ENCODE measurements at regions not wholly inside any gene's neighbourhood (a gene's known extent, or its start where the extent isn't known, plus 50 kb on each side); places are given as distances from the start of the nearest gene placed in this dataset.

- H3K27ac ChIP-seq (ENCODE audit: low read depth, low read length): no peak overlapping the region
- 97% methylated on average over 2 of the region's 2 CpGs for WGBS
- H3K36me3 ChIP-seq (ENCODE audit: insufficient read depth, low read length): no peaks in the 10 kb centered on the region
- H3K9me3 ChIP-seq (ENCODE audit: insufficient read depth, low read depth, low read length): no peaks in the 10 kb centered on the region
- no peaks in the 10 kb centered on the region for H3K27me3 ChIP-seq (ENCODE audit: insufficient read depth, low read length)
- H3K4me1 ChIP-seq (ENCODE audit: insufficient read depth, low read length): no peaks in the 10 kb centered on the region
- no peak overlapping the region for H3K4me3 ChIP-seq (ENCODE audit: low read length)
- H3K9ac ChIP-seq (ENCODE audit: low read depth, low read length): no peak overlapping the region
These were observed 2249.5 kb downstream of the LRRC4C start for GRCh38 chr11:39209981-39210380.

DNA sequence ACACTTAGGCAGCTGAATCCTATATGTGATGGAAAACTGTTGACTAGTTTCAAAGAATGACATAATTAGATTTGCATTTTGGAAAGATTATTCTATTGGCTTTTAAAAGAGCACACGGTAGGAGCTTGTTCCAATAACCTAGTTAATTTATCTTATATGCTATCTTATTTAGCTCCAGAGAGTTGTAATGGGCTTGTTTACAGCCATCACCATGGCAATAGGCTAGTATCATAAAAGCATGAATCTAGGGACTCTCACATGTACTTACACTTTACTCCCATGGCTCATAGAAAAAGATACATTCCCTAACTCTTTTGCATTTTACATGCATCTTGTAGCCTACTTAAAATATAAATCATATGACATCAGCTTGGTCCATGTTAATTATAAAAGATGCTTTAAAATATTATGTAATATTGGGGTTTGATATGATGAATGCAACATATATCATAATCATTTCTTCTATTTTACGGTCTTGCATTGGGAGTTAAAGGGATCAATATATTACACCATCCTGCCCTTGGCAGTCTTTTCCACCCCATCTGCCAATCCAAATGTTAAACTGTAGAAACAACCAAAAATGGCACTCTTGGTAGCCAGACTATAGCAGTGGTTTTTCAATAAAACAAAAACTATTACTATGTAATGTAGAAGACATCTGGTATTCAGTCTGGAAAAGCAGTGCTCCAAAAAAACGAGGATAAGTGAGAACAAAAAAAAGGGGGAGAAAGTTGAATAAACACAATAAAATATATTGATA lies 2254.0 kb downstream of the LRRC4C start:
- 100% methylated on average over 1 of the region's 3 CpGs for WGBS
- H3K4me1 ChIP-seq (ENCODE audit: insufficient read depth, low read length): no peaks in the 10 kb centered on the region
- H3K9ac ChIP-seq (ENCODE audit: low read depth, low read length): no peak overlapping the region
- no peak overlapping the region for H3K4me3 ChIP-seq (ENCODE audit: low read length)
- H3K9me3 ChIP-seq (ENCODE audit: insufficient read depth, low read depth, low read length): no peaks in the 10 kb centered on the region
- no peak overlapping the region for H3K27ac ChIP-seq (ENCODE audit: low read depth, low read length)
- no peaks in the 10 kb centered on the region for H3K27me3 ChIP-seq (ENCODE audit: insufficient read depth, low read length)
- H3K36me3 ChIP-seq (ENCODE audit: insufficient read depth, low read length): no peaks in the 10 kb centered on the region

- no peak overlapping the region for H3K4me3 ChIP-seq (ENCODE audit: low read length)
- H3K9me3 ChIP-seq (ENCODE audit: insufficient read depth, low read depth, low read length): no peaks in the 10 kb centered on the region
- no peak overlapping the region for H3K27ac ChIP-seq (ENCODE audit: low read depth, low read length)
- H3K27me3 ChIP-seq (ENCODE audit: insufficient read depth, low read length): no peaks in the 10 kb centered on the region
- no peaks in the 10 kb centered on the region for H3K36me3 ChIP-seq (ENCODE audit: insufficient read depth, low read length)
- no peak overlapping the region for H3K9ac ChIP-seq (ENCODE audit: low read depth, low read length)
- H3K4me1 ChIP-seq (ENCODE audit: insufficient read depth, low read length): peaks cover 10% of the 10 kb centered on the region
- WGBS: 97% methylated on average over 24 of the region's 24 CpGs
These were observed 2266.8 kb downstream of the LRRC4C start for GRCh38 chr11:39192671-39193070.

GRCh38 chr11:39190751-39191150 lies 2268.7 kb downstream of the LRRC4C start:
- Histone ChIP-seq H3K27me3 (ENCODE audit: insufficient read depth, low read length) (no peaks in the 10 kb centered on the region), H3K4me1 (ENCODE audit: insufficient read depth, low read length) (peaks cover 10% of the 10 kb centered on the region), H3K27ac (ENCODE audit: low read depth, low read length) (no peak overlapping the region), H3K4me3 (ENCODE audit: low read length) (no peak overlapping the region), H3K9ac (ENCODE audit: low read depth, low read length) (no peak overlapping the region), H3K9me3 (ENCODE audit: insufficient read depth, low read depth, low read length) (no peaks in the 10 kb centered on the region), H3K36me3 (ENCODE audit: insufficient read depth, low read length) (no peaks in the 10 kb centered on the region)
- WGBS: 46% methylated on average over 1 of the region's 2 CpGs

DNA sequence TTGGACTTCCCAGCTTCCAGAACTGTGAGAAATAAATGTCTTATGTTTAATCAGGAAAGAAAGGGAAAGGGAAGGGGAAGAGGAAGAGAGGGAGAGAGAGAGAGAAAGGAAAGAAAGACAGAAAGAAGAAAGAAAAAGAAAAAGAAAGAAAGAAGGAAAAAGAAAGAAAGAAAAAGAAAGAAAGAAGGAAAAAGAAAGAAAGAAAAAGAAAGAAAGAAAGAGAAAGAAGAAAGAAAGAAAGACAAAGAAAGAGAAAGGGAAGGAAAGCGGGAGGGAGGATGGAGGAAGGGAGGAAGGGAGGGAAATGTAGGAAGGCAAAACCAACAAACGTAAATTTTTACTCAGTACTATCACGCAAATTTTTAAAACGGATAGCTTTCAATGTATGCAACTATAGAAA lies 2281.8 kb downstream of the LRRC4C start:
- no peak overlapping the region for H3K27ac ChIP-seq (ENCODE audit: low read depth, low read length)
- no peaks in the 10 kb centered on the region for H3K9me3 ChIP-seq (ENCODE audit: insufficient read depth, low read depth, low read length)
- H3K4me3 ChIP-seq (ENCODE audit: low read length): no peak overlapping the region
- H3K36me3 ChIP-seq (ENCODE audit: insufficient read depth, low read length): no peaks in the 10 kb centered on the region
- H3K27me3 ChIP-seq (ENCODE audit: insufficient read depth, low read length): no peaks in the 10 kb centered on the region
- H3K9ac ChIP-seq (ENCODE audit: low read depth, low read length): no peak overlapping the region
- peaks cover 14% of the 10 kb centered on the region for H3K4me1 ChIP-seq (ENCODE audit: insufficient read depth, low read length)
- 98% methylated on average over 3 of the region's 4 CpGs for WGBS

DNA sequence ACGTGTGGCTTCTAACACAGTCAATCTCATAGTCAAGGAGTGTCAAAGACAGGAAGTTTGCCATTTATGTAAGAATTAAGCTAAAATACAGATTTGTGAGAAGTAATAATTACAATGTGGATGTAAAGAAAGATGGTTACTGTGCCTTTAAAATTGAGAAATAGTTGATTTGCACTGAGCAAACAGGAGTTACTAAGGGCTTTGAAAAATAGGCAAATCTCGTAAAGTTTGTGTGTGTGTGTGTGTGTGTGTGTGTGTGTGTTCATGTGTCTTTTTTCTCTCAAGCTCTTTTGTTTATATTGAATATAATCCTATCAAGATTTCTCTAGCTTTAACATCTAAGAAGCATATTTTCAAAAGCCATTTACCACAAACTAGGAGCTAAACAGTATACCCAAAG lies 2284.5 kb downstream of the LRRC4C start:
- Histone ChIP-seq H3K9me3 (ENCODE audit: insufficient read depth, low read depth, low read length) (no peaks in the 10 kb centered on the region), H3K27ac (ENCODE audit: low read depth, low read length) (no peak overlapping the region), H3K4me3 (ENCODE audit: low read length) (no peak overlapping the region), H3K9ac (ENCODE audit: low read depth, low read length) (no peak overlapping the region), H3K27me3 (ENCODE audit: insufficient read depth, low read length) (no peaks in the 10 kb centered on the region), H3K36me3 (ENCODE audit: insufficient read depth, low read length) (no peaks in the 10 kb centered on the region), H3K4me1 (ENCODE audit: insufficient read depth, low read length) (no peaks in the 10 kb centered on the region)
- WGBS: 88% methylated on average over 2 of the region's 2 CpGs

GRCh38 chr11:39174196-39174595 lies 2285.3 kb downstream of the LRRC4C start:
- no peak overlapping the region for H3K4me3 ChIP-seq (ENCODE audit: low read length)
- H3K4me1 ChIP-seq (ENCODE audit: insufficient read depth, low read length): no peaks in the 10 kb centered on the region
- no peaks in the 10 kb centered on the region for H3K36me3 ChIP-seq (ENCODE audit: insufficient read depth, low read length)
- no peaks in the 10 kb centered on the region for H3K27me3 ChIP-seq (ENCODE audit: insufficient read depth, low read length)
- H3K9ac ChIP-seq (ENCODE audit: low read depth, low read length): no peak overlapping the region
- H3K9me3 ChIP-seq (ENCODE audit: insufficient read depth, low read depth, low read length): no peaks in the 10 kb centered on the region
- no peak overlapping the region for H3K27ac ChIP-seq (ENCODE audit: low read depth, low read length)

DNA sequence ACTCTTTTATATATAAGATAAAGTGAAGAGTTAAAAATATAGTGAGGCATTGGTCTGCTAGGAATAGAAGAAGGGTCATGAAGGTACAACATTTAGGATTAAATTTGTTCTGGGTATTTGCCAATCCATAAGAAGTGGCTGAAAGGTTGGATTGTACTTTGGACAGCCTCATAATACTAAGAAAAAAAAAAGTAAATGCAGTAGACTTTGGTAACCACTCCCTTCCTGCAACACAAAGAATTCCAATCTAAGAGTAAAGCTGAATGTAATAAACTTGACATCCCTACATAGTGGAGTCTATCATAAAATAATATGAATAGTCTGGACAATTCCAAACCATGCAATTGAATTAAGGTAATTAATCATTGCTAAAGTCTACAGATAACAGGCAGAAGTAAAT lies 2294.4 kb downstream of the LRRC4C start:
- Histone ChIP-seq H3K27me3 (ENCODE audit: insufficient read depth, low read length) (no peaks in the 10 kb centered on the region), H3K4me1 (ENCODE audit: insufficient read depth, low read length) (no peaks in the 10 kb centered on the region), H3K36me3 (ENCODE audit: insufficient read depth, low read length) (no peaks in the 10 kb centered on the region), H3K9ac (ENCODE audit: low read depth, low read length) (no peak overlapping the region), H3K27ac (ENCODE audit: low read depth, low read length) (no peak overlapping the region), H3K9me3 (ENCODE audit: insufficient read depth, low read depth, low read length) (no peaks in the 10 kb centered on the region), H3K4me3 (ENCODE audit: low read length) (no peak overlapping the region)

DNA sequence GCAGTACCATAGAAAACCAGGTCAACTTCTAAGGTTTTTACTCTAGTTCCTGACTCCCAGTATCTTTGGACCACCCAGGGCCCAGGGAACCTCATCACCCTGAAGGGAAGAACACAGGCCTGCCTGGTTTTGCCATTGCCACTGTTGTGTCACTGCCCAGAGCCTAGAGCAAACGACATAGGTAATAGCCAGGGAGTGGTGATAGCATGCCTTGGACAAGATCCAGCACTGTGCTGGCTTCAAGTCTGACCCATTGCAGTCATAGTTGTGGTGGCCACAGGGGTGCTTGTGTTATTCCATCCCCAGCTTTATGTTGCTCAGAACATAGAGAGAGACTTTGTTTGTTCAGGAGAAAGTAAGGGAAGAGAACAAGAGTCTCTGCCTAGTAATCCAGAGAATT lies 2310.2 kb downstream of the LRRC4C start:
- no peak overlapping the region for H3K27ac ChIP-seq (ENCODE audit: low read depth, low read length)
- no peaks in the 10 kb centered on the region for H3K27me3 ChIP-seq (ENCODE audit: insufficient read depth, low read length)
- H3K4me1 ChIP-seq (ENCODE audit: insufficient read depth, low read length): no peaks in the 10 kb centered on the region
- WGBS: 96% methylated on average over 1 of the region's 1 CpG
- no peaks in the 10 kb centered on the region for H3K36me3 ChIP-seq (ENCODE audit: insufficient read depth, low read length)
- no peaks in the 10 kb centered on the region for H3K9me3 ChIP-seq (ENCODE audit: insufficient read depth, low read depth, low read length)
- no peak overlapping the region for H3K4me3 ChIP-seq (ENCODE audit: low read length)
- no peak overlapping the region for H3K9ac ChIP-seq (ENCODE audit: low read depth, low read length)

DNA sequence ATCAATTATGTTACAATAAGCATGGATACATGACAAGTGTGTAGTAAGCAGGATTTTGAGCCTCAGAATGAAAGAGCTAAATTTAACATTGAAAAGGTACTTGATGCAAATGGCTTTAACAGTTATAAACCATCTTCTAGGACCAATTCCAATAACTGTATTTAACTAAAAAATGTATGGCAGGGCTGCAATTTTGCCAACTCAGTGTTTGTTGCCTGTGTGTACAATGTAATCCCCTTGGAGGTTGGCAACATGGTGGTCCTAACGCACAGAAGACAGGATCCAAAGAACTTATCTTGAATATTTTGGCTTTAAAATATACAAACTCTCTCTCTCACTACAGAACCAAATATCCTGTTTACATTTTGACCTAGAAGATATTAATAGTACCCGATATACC lies 2314.1 kb downstream of the LRRC4C start:
- Histone ChIP-seq H3K4me3 (ENCODE audit: low read length) (no peak overlapping the region), H3K9ac (ENCODE audit: low read depth, low read length) (no peak overlapping the region), H3K27ac (ENCODE audit: low read depth, low read length) (no peak overlapping the region), H3K4me1 (ENCODE audit: insufficient read depth, low read length) (no peaks in the 10 kb centered on the region), H3K27me3 (ENCODE audit: insufficient read depth, low read length) (no peaks in the 10 kb centered on the region), H3K36me3 (ENCODE audit: insufficient read depth, low read length) (no peaks in the 10 kb centered on the region), H3K9me3 (ENCODE audit: insufficient read depth, low read depth, low read length) (no peaks in the 10 kb centered on the region)
- WGBS: 100% methylated on average over 1 of the region's 2 CpGs

GRCh38 chr11:39144351-39145130 lies 2314.9 kb downstream of the LRRC4C start:
- no peak overlapping the region for H3K4me3 ChIP-seq (ENCODE audit: low read length)
- no peaks in the 10 kb centered on the region for H3K9me3 ChIP-seq (ENCODE audit: insufficient read depth, low read depth, low read length)
- no peak overlapping the region for H3K27ac ChIP-seq (ENCODE audit: low read depth, low read length)
- no peaks in the 10 kb centered on the region for H3K27me3 ChIP-seq (ENCODE audit: insufficient read depth, low read length)
- H3K36me3 ChIP-seq (ENCODE audit: insufficient read depth, low read length): no peaks in the 10 kb centered on the region
- WGBS: 96% methylated on average over 3 of the region's 3 CpGs
- no peaks in the 10 kb centered on the region for H3K4me1 ChIP-seq (ENCODE audit: insufficient read depth, low read length)
- H3K9ac ChIP-seq (ENCODE audit: low read depth, low read length): no peak overlapping the region
